Fibroblast of pulmonary artery (primary cell): ENCODE measurements at regions not wholly inside any gene's neighbourhood (a gene's known extent, or its start where the extent isn't known, plus 50 kb on each side); places are given as distances from the start of the nearest gene placed in this dataset.

Experiments
- DNase-seq: peaks from one replicate; pipeline ENCODE4 v3.0.0-alpha.2; 2010; ENCODE audit warnings: low read depth
- H3K4me3 ChIP-seq: replicated peaks from 2 replicates; pipeline ENCODE4 v1.5.1; 2011; ENCODE audit warnings: low read depth, mild to moderate bottlenecking, control low read depth, low read length, moderate library complexity
- CTCF ChIP-seq: IDR thresholded peaks from 2 replicates; pipeline ENCODE4 v1.5.1; 2011; ENCODE audit warnings: mild to moderate bottlenecking, control low read depth, low read length, inconsistent platforms; ENCODE audit errors: missing control alignments

GRCh38 chr2:3112553-3112952 lies 265.1 kb downstream of the EIPR1 start:
- no peak for TF ChIP-seq CTCF
- no peak for DNase-seq
- H3K4me3 ChIP-seq, result no peak overlapping the region

GRCh38 chr2:3112131-3112530 lies 265.5 kb downstream of the EIPR1 start:
- no peak for DNase-seq
- H3K4me3 ChIP-seq, result no peak overlapping the region
- TF ChIP-seq CTCF, result no peak

- no peak for DNase-seq
- no peak overlapping the region for H3K4me3 ChIP-seq
- TF ChIP-seq CTCF, result no peak
Observed at GRCh38 chr2:3110994-3111666, 266.5 kb downstream of the EIPR1 start.

GRCh38 chr2:3110555-3110954 lies 267.1 kb downstream of the EIPR1 start:
- no peak for TF ChIP-seq CTCF
- DNase-seq, result no peak
- no peak overlapping the region for H3K4me3 ChIP-seq

- DNase-seq, result no peak
- no peak overlapping the region for H3K4me3 ChIP-seq
- no peak for TF ChIP-seq CTCF
Observed at GRCh38 chr2:3108710-3109702, 268.6 kb downstream of the EIPR1 start.

GRCh38 chr2:3108105-3108504 lies 269.5 kb downstream of the EIPR1 start:
- DNase-seq, result no peak
- no peak for TF ChIP-seq CTCF
- no peak overlapping the region for H3K4me3 ChIP-seq

- no peak for DNase-seq
- no peak for TF ChIP-seq CTCF
- H3K4me3 ChIP-seq, result no peak overlapping the region
Observed at GRCh38 chr2:3107567-3107966, 270.1 kb downstream of the EIPR1 start.
